HEK293 (cell line): ENCODE measurements at regions not wholly inside any gene's neighbourhood (a gene's known extent, or its start where the extent isn't known, plus 50 kb on each side); places are given as distances from the start of the nearest gene placed in this dataset.

Experiments
- CTCF ChIA-PET: fragments of 350-600 bp; formaldehyde crosslinking; extraction: SDS; loops from one replicate; lab custom pipeline; 2021; ENCODE audit warnings: antibody characterized with exemption; lab: Yijun Ruan, JAX
- POLR2A ChIA-PET: fragments of 300-600 bp; formaldehyde crosslinking; extraction: SDS; loops from one replicate; lab custom pipeline; 2020; ENCODE audit warnings: antibody characterized with exemption, inconsistent platforms; lab: Yijun Ruan, JAX
- H3K27ac ChIP-seq: fragments of 200-500 bp; sonication (Bioruptor generic); 2 replicates; pipeline ENCODE4 v1.5.1; 2014; ENCODE audit warnings: low read depth, low read length, control low read depth, inconsistent platforms; ENCODE audit errors: extremely low read depth
- H3K36me3 ChIP-seq, 2 experiments: fragments of 200-500 bp in 1 of 2; sonication (Bioruptor generic) in 1 of 2; 1 replicate in 1 of 2; 2 replicates in 1 of 2; pipeline ENCODE4 v1.5.1; 2014 to 2017; ENCODE audit warnings: inconsistent platforms in 2 of 2, low read length in 2 of 2; ENCODE audit not compliant: control insufficient read depth in 2 of 2, insufficient read depth in 1 of 2
- H3K4me1 ChIP-seq: fragments of 200-500 bp; sonication (Bioruptor generic); 2 replicates; pipeline ENCODE4 v1.5.1; 2014; ENCODE audit warnings: mild to moderate bottlenecking, low read length, inconsistent platforms; ENCODE audit not compliant: control insufficient read depth, insufficient read depth
- H3K4me3 ChIP-seq: 2 replicates; pipeline ENCODE4 v1.5.1; 2011; ENCODE audit warnings: low read depth, mild to moderate bottlenecking, control low read depth, low read length, moderate library complexity
- H3K9me3 ChIP-seq: fragments of 200-500 bp; sonication (Bioruptor generic); 2 replicates; pipeline ENCODE4 v1.5.1; 2014; ENCODE audit warnings: low read depth, low read length, inconsistent platforms; ENCODE audit not compliant: control insufficient read depth, insufficient read depth
- EGR2 ChIP-seq: fragments of 450-650 bp; formaldehyde crosslinking; IDR thresholded peaks from 2 replicates; pipeline ENCODE4 v1.5.1; 2016; ENCODE audit warnings: low read depth, missing biosample characterization, missing genetic modification characterization
- MEIS1 ChIP-seq: sonication (generic); formaldehyde crosslinking; IDR thresholded peaks from 2 replicates; pipeline ENCODE4 v1.8.1; 2022; ENCODE audit warnings: missing genetic modification reagents, mild to moderate bottlenecking, borderline replicate concordance
- OVOL3 ChIP-seq: fragments of 450-650 bp; formaldehyde crosslinking; IDR thresholded peaks from 2 replicates; pipeline ENCODE4 v1.5.1; 2016; ENCODE audit warnings: missing biosample characterization, missing genetic modification characterization
- ZFP41 ChIP-seq: fragments of 450-650 bp; formaldehyde crosslinking; IDR thresholded peaks from 2 replicates; pipeline ENCODE4 v1.5.1; 2016; ENCODE audit warnings: missing biosample characterization, missing genetic modification characterization, borderline replicate concordance
- ZIC2 ChIP-seq: fragments of 450-650 bp; formaldehyde crosslinking; IDR thresholded peaks from 2 replicates; pipeline ENCODE4 v1.5.1; 2016; ENCODE audit warnings: missing biosample characterization, missing genetic modification characterization
- ZNF10 ChIP-seq: fragments of 450-650 bp; formaldehyde crosslinking; IDR thresholded peaks from 2 replicates; pipeline ENCODE4 v1.5.1; 2017; ENCODE audit warnings: missing biosample characterization, missing genetic modification characterization
- ZNF214 ChIP-seq: fragments of 450-650 bp; formaldehyde crosslinking; IDR thresholded peaks from 2 replicates; pipeline ENCODE4 v1.5.1; 2017; ENCODE audit warnings: missing biosample characterization, mild to moderate bottlenecking, missing genetic modification characterization, borderline replicate concordance
- ZNF248 ChIP-seq: fragments of 450-650 bp; formaldehyde crosslinking; IDR thresholded peaks from 2 replicates; pipeline ENCODE4 v1.5.1; 2017; ENCODE audit warnings: missing biosample characterization, missing genetic modification characterization
- ZNF324 ChIP-seq: fragments of 450-650 bp; formaldehyde crosslinking; IDR thresholded peaks from 2 replicates; pipeline ENCODE4 v1.5.1; 2016; ENCODE audit warnings: missing biosample characterization, missing genetic modification characterization
- ZNF354C ChIP-seq: fragments of 450-650 bp; formaldehyde crosslinking; IDR thresholded peaks from 2 replicates; pipeline ENCODE4 v1.5.1; 2016; ENCODE audit warnings: missing biosample characterization, missing genetic modification characterization, low read depth, borderline replicate concordance
- ZNF366 ChIP-seq: fragments of 450-650 bp; formaldehyde crosslinking; conservative IDR thresholded peaks from 2 replicates; pipeline ENCODE4 v1.5.1; 2016; ENCODE audit warnings: missing biosample characterization, missing genetic modification characterization
- ZNF394 ChIP-seq: fragments of 450-650 bp; formaldehyde crosslinking; IDR thresholded peaks from 2 replicates; pipeline ENCODE4 v1.5.1; 2016; ENCODE audit warnings: missing biosample characterization, missing genetic modification characterization, mild to moderate bottlenecking, moderate library complexity, borderline replicate concordance
- ZNF416 ChIP-seq: fragments of 450-650 bp; formaldehyde crosslinking; IDR thresholded peaks from 2 replicates; pipeline ENCODE4 v1.5.1; 2016; ENCODE audit warnings: missing biosample characterization, missing genetic modification characterization
- ZNF426 ChIP-seq: fragments of 450-650 bp; formaldehyde crosslinking; IDR thresholded peaks from 2 replicates; pipeline ENCODE4 v1.5.1; 2017; ENCODE audit warnings: missing biosample characterization, missing genetic modification characterization, mild to moderate bottlenecking, inconsistent platforms, moderate library complexity
- ZNF621 ChIP-seq: fragments of 450-650 bp; formaldehyde crosslinking; IDR thresholded peaks from 2 replicates; pipeline ENCODE4 v1.5.1; 2017; ENCODE audit warnings: missing biosample characterization, missing genetic modification characterization
- ZNF658 ChIP-seq: fragments of 450-650 bp; formaldehyde crosslinking; IDR thresholded peaks from 2 replicates; pipeline ENCODE4; 2016; ENCODE audit warnings: missing biosample characterization, missing genetic modification characterization
- ZNF664 ChIP-seq: fragments of 450-650 bp; formaldehyde crosslinking; IDR thresholded peaks from 2 replicates; pipeline ENCODE4 v1.5.1; 2016; ENCODE audit warnings: missing biosample characterization, missing genetic modification characterization
- ZNF768 ChIP-seq: fragments of 450-650 bp; formaldehyde crosslinking; IDR thresholded peaks from 2 replicates; pipeline ENCODE4 v1.5.1; 2018; ENCODE audit warnings: missing biosample characterization, mild to moderate bottlenecking, missing genetic modification characterization
- ZNF792 ChIP-seq: fragments of 450-650 bp; formaldehyde crosslinking; IDR thresholded peaks from 2 replicates; pipeline ENCODE4 v1.5.1; 2016; ENCODE audit warnings: missing biosample characterization, missing genetic modification characterization
- ZSCAN30 ChIP-seq: fragments of 450-650 bp; IDR thresholded peaks from 2 replicates; pipeline ENCODE4 v1.5.1; 2018; ENCODE audit warnings: missing biosample characterization, mild to moderate bottlenecking, missing genetic modification characterization, moderate library complexity
- TF ChIP-seq, protein P1 (sequence below): fragments of 450-650 bp; formaldehyde crosslinking; IDR thresholded peaks from 2 replicates; pipeline ENCODE4 v1.5.1; 2016; ENCODE audit warnings: missing biosample characterization, missing genetic modification characterization
- TF ChIP-seq, protein P2 (sequence below): fragments of 450-650 bp; formaldehyde crosslinking; IDR thresholded peaks from 2 replicates; pipeline ENCODE4 v1.5.1; 2016; ENCODE audit warnings: missing biosample characterization, missing genetic modification characterization
- TF ChIP-seq, protein P3 (sequence below): fragments of 450-650 bp; formaldehyde crosslinking; IDR thresholded peaks from 2 replicates; pipeline ENCODE4 v1.5.1; 2016; ENCODE audit warnings: missing biosample characterization, missing genetic modification characterization
- TF ChIP-seq, protein P4 (sequence below): fragments of 450-650 bp; IDR thresholded peaks from 2 replicates; pipeline ENCODE4 v1.5.1; 2018; ENCODE audit warnings: missing biosample characterization, missing genetic modification characterization

DNA sequence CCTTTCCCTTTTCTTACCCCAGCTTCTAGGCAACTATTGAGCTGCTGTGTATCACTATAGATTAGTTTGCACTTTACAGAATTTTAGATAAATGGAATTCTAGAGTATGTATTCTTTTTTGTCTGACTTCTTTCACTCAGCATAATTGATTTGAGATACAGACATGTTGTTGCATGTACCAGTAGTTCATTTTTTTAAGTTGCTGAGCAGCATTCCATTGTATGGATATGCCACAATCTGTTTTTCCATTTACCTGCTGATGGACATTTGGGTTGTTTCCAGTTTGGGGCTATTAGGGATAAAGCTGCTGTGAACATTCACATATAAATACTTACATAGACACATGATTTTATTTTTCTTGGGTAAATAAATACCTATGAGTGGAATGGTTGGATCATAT is 135.7 kb downstream of the IGF1 start:
- Histone ChIP-seq H3K27ac (no peak overlapping the region), H3K4me3 (no peak overlapping the region), H3K4me1 (no peaks in the 10 kb centered on the region), H3K9me3 (no peaks in the 10 kb centered on the region), H3K36me3 (no peaks in the 10 kb centered on the region)
- TF ChIP-seq ZNF366 (tag by site-specific recombination) (no peak), ZNF621 (tag by site-specific recombination) (no peak), ZNF792 (tag by site-specific recombination) (no peak), ZNF426 (tag by site-specific recombination) (no peak), ZSCAN30 (no peak), ZNF214 (tag by site-specific recombination) (no peak), ZNF664 (tag by site-specific recombination) (no peak), MEIS1 (no peak), ZNF354C (no peak), EGR2 (tag by site-specific recombination) (no peak), ZNF324 (tag by site-specific recombination) (no peak), ZNF768 (tag by site-specific recombination) (no peak), ZNF658 (tag by site-specific recombination) (no peak), ZFP41 (no peak)
- TF ChIP-seq, protein P1, sequence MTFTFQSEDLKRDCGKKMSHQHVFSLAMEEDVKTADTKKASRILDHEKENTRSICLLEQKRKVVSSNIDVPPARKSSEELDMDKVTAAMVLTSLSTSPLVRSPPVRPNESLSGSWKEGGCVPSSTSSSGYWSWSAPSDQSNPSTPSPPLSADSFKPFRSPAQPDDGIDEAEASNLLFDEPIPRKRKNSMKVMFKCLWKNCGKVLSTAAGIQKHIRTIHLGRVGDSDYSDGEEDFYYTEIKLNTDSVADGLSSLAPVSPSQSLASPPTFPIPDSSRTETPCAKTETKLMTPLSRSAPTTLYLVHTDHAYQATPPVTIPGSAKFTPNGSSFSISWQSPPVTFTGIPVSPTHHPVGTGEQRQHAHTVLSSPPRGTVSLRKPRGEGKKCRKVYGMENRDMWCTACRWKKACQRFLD (tag by site-specific recombination) = no peak
- TF ChIP-seq, protein P2, sequence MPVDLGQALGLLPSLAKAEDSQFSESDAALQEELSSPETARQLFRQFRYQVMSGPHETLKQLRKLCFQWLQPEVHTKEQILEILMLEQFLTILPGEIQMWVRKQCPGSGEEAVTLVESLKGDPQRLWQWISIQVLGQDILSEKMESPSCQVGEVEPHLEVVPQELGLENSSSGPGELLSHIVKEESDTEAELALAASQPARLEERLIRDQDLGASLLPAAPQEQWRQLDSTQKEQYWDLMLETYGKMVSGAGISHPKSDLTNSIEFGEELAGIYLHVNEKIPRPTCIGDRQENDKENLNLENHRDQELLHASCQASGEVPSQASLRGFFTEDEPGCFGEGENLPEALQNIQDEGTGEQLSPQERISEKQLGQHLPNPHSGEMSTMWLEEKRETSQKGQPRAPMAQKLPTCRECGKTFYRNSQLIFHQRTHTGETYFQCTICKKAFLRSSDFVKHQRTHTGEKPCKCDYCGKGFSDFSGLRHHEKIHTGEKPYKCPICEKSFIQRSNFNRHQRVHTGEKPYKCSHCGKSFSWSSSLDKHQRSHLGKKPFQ (tag by site-specific recombination) = no peak
- CTCF ChIA-PET = no interaction called here
- POLR2A ChIA-PET = no interaction called here

DNA sequence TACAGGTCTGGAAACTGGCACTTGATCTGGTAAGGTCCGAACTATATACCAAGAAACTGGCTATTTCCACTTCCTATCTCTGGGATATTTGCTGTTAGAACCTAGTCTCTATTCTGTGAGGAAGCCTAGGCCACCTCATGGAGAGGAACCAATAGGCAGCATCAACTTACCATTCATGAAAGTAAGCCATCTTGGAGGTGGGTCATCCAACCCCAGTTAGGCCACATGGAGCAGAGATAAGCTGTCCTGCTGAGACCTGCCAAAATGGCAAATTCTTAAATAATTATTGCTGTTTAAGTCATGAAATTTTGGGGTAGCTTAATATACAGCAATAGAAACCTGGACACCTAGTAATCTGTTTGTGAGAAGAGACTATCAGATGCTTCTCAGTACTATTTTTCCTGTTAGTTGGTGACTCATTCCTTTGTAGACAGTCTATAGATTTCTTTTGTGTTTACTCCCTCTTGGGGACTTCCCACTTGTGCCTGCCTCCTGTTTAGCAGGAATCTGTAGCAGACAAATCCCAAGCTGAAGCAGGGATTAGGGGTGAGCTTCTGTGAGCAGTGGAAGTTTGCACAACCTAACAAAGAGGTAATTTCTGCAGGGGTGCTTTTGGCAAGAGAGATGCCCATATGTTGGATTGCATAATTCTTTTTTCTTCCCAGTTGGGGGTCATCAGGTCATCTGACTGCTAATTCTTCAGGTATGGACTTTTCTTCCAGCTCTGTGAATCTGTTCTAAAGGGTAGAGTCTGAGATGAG is 136.8 kb downstream of the IGF1 start:
- POLR2A ChIA-PET = no interaction called here
- Histone ChIP-seq H3K4me3 (no peak overlapping the region), H3K36me3 (no peaks in the 10 kb centered on the region), H3K4me1 (no peaks in the 10 kb centered on the region), H3K9me3 (no peaks in the 10 kb centered on the region), H3K27ac (no peak overlapping the region)
- CTCF ChIA-PET = interaction anchor here (0.6 to 0.7 kb wide), 3 partner anchors 116 to 1705 kb away, joined by 3 to 4 read pairs (median 4); no protein-coding TSS in a partner anchor
- TF ChIP-seq ZNF416 (tag by site-specific recombination) = no peak

DNA sequence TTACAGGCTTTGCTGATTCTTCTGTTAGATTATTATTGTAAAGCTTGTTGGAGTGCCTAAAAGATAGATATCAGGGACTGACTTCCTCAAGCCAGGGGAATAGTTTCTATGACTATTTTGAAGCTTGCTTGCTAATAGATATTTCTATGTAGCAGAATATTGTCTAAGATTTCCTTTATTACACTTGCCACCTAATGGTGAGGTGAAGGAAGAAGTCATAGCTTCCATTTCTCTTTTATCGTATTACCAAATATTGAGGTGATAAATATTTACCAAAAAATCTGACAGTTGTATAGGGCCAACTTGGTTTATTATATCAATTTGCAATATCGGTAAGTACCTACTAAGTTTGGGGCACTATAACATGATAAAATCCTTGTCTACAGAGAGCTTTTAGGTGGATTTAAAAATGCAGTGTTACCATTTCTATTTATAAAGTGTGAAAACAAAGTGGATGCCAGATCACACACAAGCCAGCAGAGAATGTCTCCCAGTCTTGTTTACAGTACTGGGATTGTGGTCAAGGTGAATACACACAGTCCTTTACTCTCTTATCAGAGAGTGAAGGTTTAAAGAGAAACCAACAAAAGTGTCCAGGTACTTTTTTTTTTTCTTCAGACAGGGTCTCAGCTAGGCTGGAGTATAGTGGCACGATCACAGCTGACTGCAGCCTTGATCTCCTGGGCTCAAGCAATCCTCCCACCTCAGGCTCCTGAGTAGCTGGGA is 137.9 kb downstream of the IGF1 start:
- no peaks in the 10 kb centered on the region for H3K4me1 ChIP-seq
- H3K36me3 ChIP-seq = no peaks in the 10 kb centered on the region
- ChIA-PET POLR2A (no interaction called here), CTCF (interaction anchor here (0.6 kb wide), 1 partner anchor 141 kb away, joined by 3 read pairs; no protein-coding TSS in a partner anchor)
- no peak overlapping the region for H3K27ac ChIP-seq
- no peak overlapping the region for H3K4me3 ChIP-seq
- H3K9me3 ChIP-seq = no peaks in the 10 kb centered on the region
- no peak for TF ChIP-seq ZNF248 (tag by site-specific recombination)
- TF ChIP-seq ZIC2 (tag by site-specific recombination) = no peak
- TF ChIP-seq, protein P3, sequence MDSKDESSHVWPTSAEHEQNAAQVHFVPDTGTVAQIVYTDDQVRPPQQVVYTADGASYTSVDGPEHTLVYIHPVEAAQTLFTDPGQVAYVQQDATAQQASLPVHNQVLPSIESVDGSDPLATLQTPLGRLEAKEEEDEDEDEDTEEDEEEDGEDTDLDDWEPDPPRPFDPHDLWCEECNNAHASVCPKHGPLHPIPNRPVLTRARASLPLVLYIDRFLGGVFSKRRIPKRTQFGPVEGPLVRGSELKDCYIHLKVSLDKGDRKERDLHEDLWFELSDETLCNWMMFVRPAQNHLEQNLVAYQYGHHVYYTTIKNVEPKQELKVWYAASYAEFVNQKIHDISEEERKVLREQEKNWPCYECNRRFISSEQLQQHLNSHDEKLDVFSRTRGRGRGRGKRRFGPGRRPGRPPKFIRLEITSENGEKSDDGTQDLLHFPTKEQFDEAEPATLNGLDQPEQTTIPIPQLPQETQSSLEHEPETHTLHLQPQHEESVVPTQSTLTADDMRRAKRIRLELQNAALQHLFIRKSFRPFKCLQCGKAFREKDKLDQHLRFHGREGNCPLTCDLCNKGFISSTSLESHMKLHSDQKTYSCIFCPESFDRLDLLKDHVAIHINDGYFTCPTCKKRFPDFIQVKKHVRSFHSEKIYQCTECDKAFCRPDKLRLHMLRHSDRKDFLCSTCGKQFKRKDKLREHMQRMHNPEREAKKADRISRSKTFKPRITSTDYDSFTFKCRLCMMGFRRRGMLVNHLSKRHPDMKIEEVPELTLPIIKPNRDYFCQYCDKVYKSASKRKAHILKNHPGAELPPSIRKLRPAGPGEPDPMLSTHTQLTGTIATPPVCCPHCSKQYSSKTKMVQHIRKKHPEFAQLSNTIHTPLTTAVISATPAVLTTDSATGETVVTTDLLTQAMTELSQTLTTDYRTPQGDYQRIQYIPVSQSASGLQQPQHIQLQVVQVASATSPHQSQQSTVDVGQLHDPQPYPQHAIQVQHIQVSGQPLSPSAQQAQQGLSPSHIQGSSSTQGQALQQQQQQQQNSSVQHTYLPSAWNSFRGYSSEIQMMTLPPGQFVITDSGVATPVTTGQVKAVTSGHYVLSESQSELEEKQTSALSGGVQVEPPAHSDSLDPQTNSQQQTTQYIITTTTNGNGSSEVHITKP (tag by site-specific recombination) = no peak
- no peak for TF ChIP-seq ZNF394 (tag by site-specific recombination)
- TF ChIP-seq ZNF10 = no peak
- no peak for TF ChIP-seq OVOL3 (tag by site-specific recombination)
- TF ChIP-seq ZNF354C = no peak
- TF ChIP-seq, protein P4, sequence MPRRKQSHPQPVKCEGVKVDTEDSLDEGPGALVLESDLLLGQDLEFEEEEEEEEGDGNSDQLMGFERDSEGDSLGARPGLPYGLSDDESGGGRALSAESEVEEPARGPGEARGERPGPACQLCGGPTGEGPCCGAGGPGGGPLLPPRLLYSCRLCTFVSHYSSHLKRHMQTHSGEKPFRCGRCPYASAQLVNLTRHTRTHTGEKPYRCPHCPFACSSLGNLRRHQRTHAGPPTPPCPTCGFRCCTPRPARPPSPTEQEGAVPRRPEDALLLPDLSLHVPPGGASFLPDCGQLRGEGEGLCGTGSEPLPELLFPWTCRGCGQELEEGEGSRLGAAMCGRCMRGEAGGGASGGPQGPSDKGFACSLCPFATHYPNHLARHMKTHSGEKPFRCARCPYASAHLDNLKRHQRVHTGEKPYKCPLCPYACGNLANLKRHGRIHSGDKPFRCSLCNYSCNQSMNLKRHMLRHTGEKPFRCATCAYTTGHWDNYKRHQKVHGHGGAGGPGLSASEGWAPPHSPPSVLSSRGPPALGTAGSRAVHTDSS = no peak
